NCI-H82 treated with DMSO at 0.1 percent for 48 hours (cell line): ENCODE measurements at regions not wholly inside any gene's neighbourhood (a gene's known extent, or its start where the extent isn't known, plus 50 kb on each side); places are given as distances from the start of the nearest gene placed in this dataset.
"Not testable (repeated sequence)": the region's sequence is repeated elsewhere in the genome, so short reads cannot be mapped to it uniquely, and the experiment has no call there.

Source experiments
- DNase-seq: peaks from one replicate; lab custom pipeline; 2025; ENCODE audit not compliant: unreplicated experiment; lab: John Stamatoyannopoulos, UW

- DNase-seq: no peak
Observed at GRCh38 chr1:200496937-200497336, 87.1 kb upstream of the ZNF281 start.

- DNase-seq: no peak
Observed at GRCh38 chr1:200495901-200496300, 86.1 kb upstream of the ZNF281 start.

- DNase-seq: no peak
Observed at GRCh38 chr1:200493344-200493743, 83.5 kb upstream of the ZNF281 start.

- no peak for DNase-seq
Observed at GRCh38 chr1:200491103-200491502, 81.3 kb upstream of the ZNF281 start.

GRCh38 chr1:200490183-200490582 lies 80.3 kb upstream of the ZNF281 start:
- no peak for DNase-seq

GRCh38 chr1:200488375-200489165 lies 78.7 kb upstream of the ZNF281 start:
- DNase-seq: peak; percentile 53

- no peak for DNase-seq
Observed at GRCh38 chr1:200487650-200488049, 77.8 kb upstream of the ZNF281 start.

- no peak for DNase-seq
Observed at GRCh38 chr1:200486634-200487033, 76.8 kb upstream of the ZNF281 start.

GRCh38 chr1:200484438-200484946 lies 74.7 kb upstream of the ZNF281 start:
- not testable (repeated sequence) for DNase-seq

GRCh38 chr1:200483491-200484143 lies 73.8 kb upstream of the ZNF281 start:
- DNase-seq: no peak

GRCh38 chr1:200480964-200481363 lies 71.1 kb upstream of the ZNF281 start:
- DNase-seq: no peak

- no peak for DNase-seq
Observed at GRCh38 chr1:200479816-200480215, 70.0 kb upstream of the ZNF281 start.

- DNase-seq: no peak
Observed at GRCh38 chr1:200478945-200479558, 69.2 kb upstream of the ZNF281 start.

- DNase-seq: no peak
Observed at GRCh38 chr1:200478239-200478623, 68.4 kb upstream of the ZNF281 start.

GRCh38 chr1:200474633-200475032 lies 64.8 kb upstream of the ZNF281 start:
- DNase-seq: peak; percentile 50

- peak; percentile 41 for DNase-seq
Observed at GRCh38 chr1:200473698-200474371, 64.0 kb upstream of the ZNF281 start.

- DNase-seq: no peak
Observed at GRCh38 chr1:200471739-200472138, 61.9 kb upstream of the ZNF281 start.

GRCh38 chr1:200468264-200469001 lies 58.6 kb upstream of the ZNF281 start:
- DNase-seq: no peak

GRCh38 chr1:200464784-200465400 lies 55.1 kb upstream of the ZNF281 start:
- DNase-seq: no peak
